Esophagus squamous epithelium (tissue), 5 donors: ENCODE measurements at regions not wholly inside any gene's neighbourhood (a gene's known extent, or its start where the extent isn't known, plus 50 kb on each side); places are given as distances from the start of the nearest gene placed in this dataset.

ENCODE experiments used
- DNase-seq: peaks from one replicate; lab custom pipeline; 2025; lab: John Stamatoyannopoulos, UW
- H3K27ac ChIP-seq, 4 donors: fragments of 200-600 bp; sonication (generic); one replicate each; pipeline ENCODE4 v1.5.1; 2016 to 2019; ENCODE audit warnings: mild to moderate bottlenecking in 1 of 4
- H3K27me3 ChIP-seq, 4 donors: fragments of 200-600 bp; sonication (generic); 1 replicate in 3 of 4; 2 replicates in 1 of 4; pipeline versions ENCODE4 v1.5.1 to v1.6.0; 2017 to 2021; ENCODE audit warnings: antibody characterized with exemption in 1 of 4
- H3K36me3 ChIP-seq, 3 donors: fragments of 200-600 bp; sonication (generic); one replicate each; pipeline ENCODE4 v1.5.1; 2016 to 2019
- H3K4me1 ChIP-seq, 3 donors: fragments of 200-600 bp; sonication (generic); one replicate each; pipeline ENCODE4 v1.5.1; 2017 to 2019
- H3K4me3 ChIP-seq, 4 donors: fragments of 200-600 bp; sonication (generic); 1 replicate in 3 of 4; 2 replicates in 1 of 4; pipeline ENCODE4 v1.5.1; 2016 to 2019; ENCODE audit warnings: mild to moderate bottlenecking in 2 of 4, moderate library complexity in 1 of 4
- H3K9me3 ChIP-seq, 3 donors: fragments of 200-600 bp; sonication (generic); one replicate each; pipeline ENCODE4 v1.5.1; 2016 to 2019
- POLR2A ChIP-seq, 4 donors: fragments of 450-650 bp; IDR thresholded peaks; one replicate each; pipeline ENCODE4 v1.6.1; 2017; ENCODE audit warnings: antibody characterized with exemption in 4 of 4, mild to moderate bottlenecking in 4 of 4, moderate library complexity in 3 of 4
- WGBS, 2 donors: methylation state at CpG; one replicate each; pipeline ENCODE4 v1.1.5; 2018; 5-methylcytosine and 5-hydroxymethylcytosine counted together
- intact Hi-C: fragments of 100-400 bp; cut with DNase I; formaldehyde crosslinking; loops from one replicate; pipeline ENCODE4 v1.15.0; 2022
- TF ChIP-seq, protein P1 (sequence below), 6 experiments: fragments of 450-650 bp in 4 of 6; fragments of 200-600 bp in 2 of 6; sonication (generic) in 2 of 6; IDR thresholded peaks; one replicate each; pipeline ENCODE4 v1.5.1; 2016 to 2019; ENCODE audit warnings: antibody characterized with exemption in 6 of 6, mild to moderate bottlenecking in 4 of 6, moderate library complexity in 4 of 6
- donor health status: DM: yes; HTN: yes; CAD: no.

DNA sequence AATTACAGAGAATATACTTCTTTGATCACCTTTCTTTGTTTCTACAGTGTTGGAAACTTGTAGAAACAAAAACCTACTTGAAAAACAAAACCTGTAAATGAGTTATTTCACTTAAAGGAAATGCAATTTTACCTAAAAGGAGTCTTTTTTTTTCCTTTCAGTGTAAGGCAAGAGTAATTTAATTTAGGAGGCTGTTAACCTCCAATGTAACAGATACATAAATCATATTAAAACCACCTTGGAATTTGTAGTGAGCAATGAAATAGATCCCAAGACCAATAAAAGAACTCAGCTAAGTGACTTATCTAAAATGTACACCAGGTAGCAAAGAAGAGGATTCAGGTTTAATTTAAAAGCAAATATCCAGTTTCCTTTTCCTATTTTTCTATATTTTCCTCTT, 524.8 kb downstream of the CSNK1G3 start:
- TF ChIP-seq POLR2A (IDR thresholded peaks at IDR 0.05) = no peak
- TF ChIP-seq, protein P1, sequence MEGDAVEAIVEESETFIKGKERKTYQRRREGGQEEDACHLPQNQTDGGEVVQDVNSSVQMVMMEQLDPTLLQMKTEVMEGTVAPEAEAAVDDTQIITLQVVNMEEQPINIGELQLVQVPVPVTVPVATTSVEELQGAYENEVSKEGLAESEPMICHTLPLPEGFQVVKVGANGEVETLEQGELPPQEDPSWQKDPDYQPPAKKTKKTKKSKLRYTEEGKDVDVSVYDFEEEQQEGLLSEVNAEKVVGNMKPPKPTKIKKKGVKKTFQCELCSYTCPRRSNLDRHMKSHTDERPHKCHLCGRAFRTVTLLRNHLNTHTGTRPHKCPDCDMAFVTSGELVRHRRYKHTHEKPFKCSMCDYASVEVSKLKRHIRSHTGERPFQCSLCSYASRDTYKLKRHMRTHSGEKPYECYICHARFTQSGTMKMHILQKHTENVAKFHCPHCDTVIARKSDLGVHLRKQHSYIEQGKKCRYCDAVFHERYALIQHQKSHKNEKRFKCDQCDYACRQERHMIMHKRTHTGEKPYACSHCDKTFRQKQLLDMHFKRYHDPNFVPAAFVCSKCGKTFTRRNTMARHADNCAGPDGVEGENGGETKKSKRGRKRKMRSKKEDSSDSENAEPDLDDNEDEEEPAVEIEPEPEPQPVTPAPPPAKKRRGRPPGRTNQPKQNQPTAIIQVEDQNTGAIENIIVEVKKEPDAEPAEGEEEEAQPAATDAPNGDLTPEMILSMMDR (IDR thresholded peaks at IDR 0.05) = no peak
- Histone ChIP-seq H3K4me3 (no peak overlapping the region), H3K27me3 (no peaks in the 10 kb centered on the region), H3K27ac (no peak overlapping the region), H3K36me3 (no peaks in the 10 kb centered on the region), H3K4me1 (no peaks in the 10 kb centered on the region), H3K9me3 (no peaks in the 10 kb centered on the region)
- no peak for DNase-seq
- intact Hi-C loops = no loop called here

DNA sequence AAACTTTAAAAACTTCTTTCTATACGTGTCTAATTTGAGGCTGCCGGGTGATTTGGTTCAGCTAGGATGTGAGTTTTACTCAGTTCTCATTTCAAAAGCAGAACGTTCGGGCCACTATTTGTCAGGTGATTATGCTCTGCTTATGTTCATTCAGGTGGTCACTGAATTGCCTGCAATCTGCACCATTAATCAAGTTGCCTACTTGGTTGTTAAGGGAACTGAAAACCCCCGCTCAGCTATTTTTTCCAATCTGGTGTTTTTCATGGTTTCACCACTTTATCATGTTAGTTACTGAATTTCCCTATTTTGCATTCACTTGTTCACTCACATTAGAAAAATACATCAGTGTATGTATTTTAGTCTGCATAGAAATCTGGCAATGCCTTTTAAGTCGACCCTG, 523.0 kb downstream of the CSNK1G3 start:
- no peak overlapping the region for H3K4me3 ChIP-seq
- 74 to 82% methylated on average over 6 of the region's 6 CpGs for WGBS, 2 donors

DNA sequence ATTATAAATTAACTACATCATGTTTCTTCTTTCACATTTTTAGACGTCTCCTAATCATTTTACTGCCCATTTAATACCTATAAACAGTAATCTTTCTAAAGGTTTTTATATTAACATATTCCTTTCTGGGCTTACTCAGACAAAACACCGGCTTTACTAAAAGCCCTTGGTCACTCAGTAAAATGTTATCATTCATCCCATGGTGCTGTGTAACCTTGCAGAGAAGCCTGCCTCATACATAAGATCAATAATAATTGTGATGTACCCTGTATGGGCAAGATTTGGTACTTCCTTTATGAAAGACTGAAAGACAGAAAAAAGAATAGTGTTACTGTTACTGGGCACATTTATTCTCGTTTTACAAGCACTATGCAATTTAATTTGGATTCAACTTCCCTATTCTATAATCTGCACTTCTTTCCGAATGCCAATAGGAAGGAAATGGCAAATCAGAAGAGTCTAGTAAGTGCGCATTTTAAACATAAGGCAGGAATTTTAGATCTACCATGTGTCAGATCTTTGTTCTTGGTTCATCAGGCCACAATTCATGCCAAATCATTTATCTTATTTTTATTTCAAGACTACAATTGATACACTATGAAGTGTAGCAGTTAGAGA, 522.2 kb downstream of the CSNK1G3 start:
- Histone ChIP-seq H3K4me3 (no peak overlapping the region), H3K36me3 (no peaks in the 10 kb centered on the region), H3K27me3 (no peaks in the 10 kb centered on the region), H3K9me3 (no peaks in the 10 kb centered on the region), H3K4me1 (no peaks in the 10 kb centered on the region), H3K27ac (no peak overlapping the region)
- TF ChIP-seq POLR2A (IDR thresholded peaks at IDR 0.05) = no peak
- TF ChIP-seq, protein P1 (IDR thresholded peaks at IDR 0.05) = no peak
- intact Hi-C loops = no loop called here
- no peak for DNase-seq
- WGBS, 2 donors = 61 to 62% methylated on average over 5 of the region's 5 CpGs

More for the DNA sequence above, 523.0 kb downstream of the CSNK1G3 start:
- TF ChIP-seq POLR2A (IDR thresholded peaks at IDR 0.05) = no peak
- TF ChIP-seq, protein P1 (IDR thresholded peaks at IDR 0.05) = no peak
- Histone ChIP-seq H3K9me3 (no peaks in the 10 kb centered on the region), H3K36me3 (no peaks in the 10 kb centered on the region), H3K27ac (no peak overlapping the region), H3K27me3 (no peaks in the 10 kb centered on the region), H3K4me1 (no peaks in the 10 kb centered on the region)
- no peak for DNase-seq
- intact Hi-C loops = no loop called here

DNA sequence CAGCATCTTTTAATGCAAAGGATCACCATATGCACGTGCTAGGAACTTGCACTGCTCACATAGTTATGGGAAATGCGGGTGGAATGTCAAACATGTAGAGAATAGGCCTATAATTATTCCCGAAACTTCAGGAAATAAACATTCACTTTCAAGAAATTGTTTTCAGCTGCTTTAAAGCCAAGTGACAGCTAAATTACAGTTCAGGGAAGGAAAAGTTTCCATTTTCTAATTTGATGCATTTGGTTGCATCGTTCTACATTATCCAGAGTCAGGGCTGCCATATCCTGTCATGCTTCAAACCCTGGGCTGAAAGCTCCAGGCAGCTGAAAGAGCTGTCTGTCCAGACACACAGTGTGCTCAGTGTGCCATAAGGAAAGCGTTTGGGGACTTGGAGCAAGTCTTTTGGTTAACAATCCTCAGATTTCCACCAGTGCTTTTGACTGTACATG, 518.1 kb downstream of the CSNK1G3 start:
- Histone ChIP-seq H3K4me3 (no peak overlapping the region), H3K27me3 (no peaks in the 10 kb centered on the region), H3K9me3 (no peaks in the 10 kb centered on the region), H3K4me1 (peaks cover 0 to 6% (median 0%) of the 10 kb centered on the region in 3 donors), H3K36me3 (no peaks in the 10 kb centered on the region), H3K27ac (no peak overlapping the region)
- no peak for DNase-seq
- intact Hi-C loops = no loop called here
- no peak for TF ChIP-seq POLR2A (IDR thresholded peaks at IDR 0.05)
- TF ChIP-seq, protein P1 (IDR thresholded peaks at IDR 0.05) = no peak
- WGBS, 2 donors = 61 to 62% methylated on average over 4 to 5 of the region's 5 CpGs

DNA sequence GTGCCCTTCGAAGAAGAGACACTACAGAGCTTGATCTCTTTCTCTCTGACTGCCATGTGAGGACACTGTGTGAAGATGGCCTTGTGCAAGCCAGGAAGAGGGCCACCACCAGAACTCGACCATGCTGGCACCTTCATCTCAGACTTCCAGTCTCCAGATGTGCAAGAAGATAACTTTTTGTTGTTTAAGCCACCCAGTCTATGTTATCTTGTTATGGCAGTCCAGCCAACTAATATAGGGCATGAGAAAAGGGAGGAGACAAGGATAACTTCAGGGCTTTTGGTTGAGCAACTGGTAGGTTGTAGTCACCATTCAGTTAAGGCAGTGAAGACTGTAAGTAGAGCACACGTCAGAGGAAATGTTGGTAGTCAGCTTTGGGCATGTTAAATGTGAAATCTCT, 515.5 kb downstream of the CSNK1G3 start:
- intact Hi-C loops = no loop called here
- TF ChIP-seq POLR2A (IDR thresholded peaks at IDR 0.05) = no peak
- TF ChIP-seq, protein P1 (IDR thresholded peaks at IDR 0.05) = no peak

More for the DNA sequence above, 515.5 kb downstream of the CSNK1G3 start:
- H3K4me1 ChIP-seq = peaks cover 0 to 15% (median 0%) of the 10 kb centered on the region in 3 donors
- no peaks in the 10 kb centered on the region for H3K36me3 ChIP-seq
- 84 to 93% methylated on average over 3 of the region's 3 CpGs for WGBS, 2 donors
- no peak for DNase-seq
- no peaks in the 10 kb centered on the region for H3K9me3 ChIP-seq
- H3K27me3 ChIP-seq = no peaks in the 10 kb centered on the region
- no peak overlapping the region for H3K27ac ChIP-seq
- H3K4me3 ChIP-seq = no peak overlapping the region
